Stimulated activated naive B cell treated with anti-CD40 and anti-IgM and Interleukin-4, amounts not matched to agents 10 μg/mL and 1 μg/mL and 100 μg/mL, for 72 hours (primary cell): ENCODE measurements at regions not wholly inside any gene's neighbourhood (a gene's known extent, or its start where the extent isn't known, plus 50 kb on each side); places are given as distances from the start of the nearest gene placed in this dataset.

ENCODE experiments used
- ATAC-seq, 2 donors: fragments of 150-1000 bp; cut with Tn5 transposase; replicated peaks; 2 replicates each; pipeline ENCODE4 v1.10.0; 2021; ENCODE audit warnings: moderate library complexity in 1 of 2
- DNase-seq: peaks from one replicate; pipeline ENCODE4 v3.0.0; 2021
- H3K27ac Mint-ChIP-seq: one replicate; pipeline ENCODE4 v1.8.0; 2022; ENCODE audit warnings: mild to moderate bottlenecking, mixed read lengths
- H3K27me3 Mint-ChIP-seq, 2 donors: one replicate each; pipeline ENCODE4 v1.8.0; 2022; ENCODE audit warnings: mixed read lengths in 2 of 2
- H3K36me3 Mint-ChIP-seq, 2 donors: one replicate each; pipeline ENCODE4 v1.8.0; 2022; ENCODE audit warnings: mixed read lengths in 2 of 2, mild to moderate bottlenecking in 1 of 2
- H3K4me1 Mint-ChIP-seq, 2 donors: one replicate each; pipeline ENCODE4 v1.8.0; 2022; ENCODE audit warnings: mixed read lengths in 2 of 2, mild to moderate bottlenecking in 1 of 2
- H3K4me3 Mint-ChIP-seq, 2 donors: one replicate each; pipeline ENCODE4 v1.8.0; 2022; ENCODE audit warnings: mild to moderate bottlenecking in 2 of 2, mixed read lengths in 2 of 2, moderate library complexity in 1 of 2
- H3K9me3 Mint-ChIP-seq, 2 donors: one replicate each; pipeline ENCODE4 v1.8.0; 2022; ENCODE audit warnings: mixed read lengths in 2 of 2, mild to moderate bottlenecking in 1 of 2

GRCh38 chr4:142984871-142985585 is 138.9 kb upstream of the INPP4B start:
- DNase-seq = no peak
- no peak overlapping the region for H3K4me3 Mint-ChIP-seq
- H3K27ac Mint-ChIP-seq = no peak overlapping the region
- no peak for ATAC-seq
- peaks cover 5 to 6% of the 10 kb centered on the region in 2 donors for H3K9me3 Mint-ChIP-seq
- H3K36me3 Mint-ChIP-seq = no peaks in the 10 kb centered on the region
- peaks cover 2 to 11% of the 10 kb centered on the region in 2 donors for H3K27me3 Mint-ChIP-seq
- H3K4me1 Mint-ChIP-seq = no peaks in the 10 kb centered on the region

DNA sequence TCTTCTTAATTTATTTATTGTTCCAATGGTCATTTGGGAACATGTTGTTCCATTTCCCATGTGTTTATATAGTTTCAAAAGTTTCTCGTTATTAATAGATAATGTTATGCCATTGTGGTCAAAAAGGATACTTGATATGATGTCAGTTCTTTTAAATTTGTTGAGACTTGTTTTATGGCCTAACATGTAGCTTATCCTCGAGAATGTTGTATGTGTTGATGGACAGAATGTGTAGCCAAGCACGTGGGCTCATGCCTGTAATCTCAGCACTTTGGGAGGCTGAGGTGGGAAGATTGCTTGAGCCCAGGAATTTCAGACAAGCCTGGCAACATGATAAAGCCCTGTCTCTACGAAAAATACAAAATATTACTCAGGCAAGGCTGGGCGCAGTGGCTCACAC is 168.5 kb upstream of the USP38 start:
- no peak for DNase-seq
- Mint-ChIP-seq H3K4me1 (peaks cover 0 to 6% of the 10 kb centered on the region in 2 donors), H3K36me3 (no peaks in the 10 kb centered on the region), H3K9me3 (peaks cover 6 to 9% of the 10 kb centered on the region in 2 donors), H3K27ac (no peak overlapping the region), H3K27me3 (peaks cover 7 to 8% of the 10 kb centered on the region in 2 donors), H3K4me3 (no peak overlapping the region)
- no peak for ATAC-seq

GRCh38 chr4:143017210-143017609 is 167.5 kb upstream of the USP38 start:
- peaks cover 4 to 9% of the 10 kb centered on the region in 2 donors for H3K9me3 Mint-ChIP-seq
- H3K27me3 Mint-ChIP-seq = peaks cover 7 to 8% of the 10 kb centered on the region in 2 donors
- ATAC-seq = no peak
- H3K27ac Mint-ChIP-seq = no peak overlapping the region
- no peaks in the 10 kb centered on the region for H3K36me3 Mint-ChIP-seq
- DNase-seq = no peak
- peaks cover 0 to 6% of the 10 kb centered on the region in 2 donors for H3K4me1 Mint-ChIP-seq
- H3K4me3 Mint-ChIP-seq = no peak overlapping the region

- Mint-ChIP-seq H3K4me3 (no peak overlapping the region), H3K4me1 (peaks cover 0 to 10% of the 10 kb centered on the region in 2 donors), H3K36me3 (no peaks in the 10 kb centered on the region), H3K27ac (no peak overlapping the region), H3K9me3 (peaks cover 4 to 9% of the 10 kb centered on the region in 2 donors), H3K27me3 (peaks cover 7 to 8% of the 10 kb centered on the region in 2 donors)
- ATAC-seq = no peak
- no peak for DNase-seq
Measured at GRCh38 chr4:143019351-143019750, 165.4 kb upstream of the USP38 start.

GRCh38 chr4:143021384-143021783 is 163.3 kb upstream of the USP38 start:
- Mint-ChIP-seq H3K9me3 (no peaks in the 10 kb centered on the region), H3K4me1 (peaks cover 0 to 10% of the 10 kb centered on the region in 2 donors), H3K36me3 (no peaks in the 10 kb centered on the region), H3K27me3 (peaks cover 0 to 4% of the 10 kb centered on the region in 2 donors), H3K4me3 (no peak overlapping the region), H3K27ac (no peak overlapping the region)
- ATAC-seq (peak; percentile 61 to 71), DNase-seq (no peak)

DNA sequence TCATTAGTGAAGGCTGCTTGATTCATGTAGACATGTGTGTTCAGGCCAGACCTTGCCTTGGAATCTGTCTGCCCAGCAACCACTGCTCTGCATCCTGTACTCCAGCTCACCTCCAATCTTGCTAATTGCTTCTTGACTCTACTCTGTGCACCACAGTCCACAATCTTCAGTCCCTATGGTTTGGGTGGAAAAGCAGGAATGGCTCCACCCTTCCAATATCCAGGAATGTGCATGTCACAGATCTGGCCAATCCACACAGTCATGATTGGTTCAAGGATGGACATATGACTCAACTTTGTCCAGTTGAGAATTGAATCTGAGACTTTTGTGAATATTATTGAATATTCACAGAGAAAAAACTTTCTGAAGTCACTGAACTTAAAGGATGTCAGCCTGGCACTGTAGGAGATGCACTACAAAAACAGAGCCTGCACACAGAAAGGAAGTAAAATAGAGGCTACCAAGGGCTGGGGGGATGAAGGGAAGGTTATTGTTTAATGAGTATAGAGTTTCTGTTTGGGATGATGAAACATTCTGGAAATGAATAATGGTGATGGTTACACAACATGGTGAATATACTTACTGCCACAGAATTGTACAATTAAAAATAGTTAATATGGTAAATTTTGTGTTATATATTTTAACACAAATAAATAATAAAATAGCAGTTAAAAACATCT is 161.3 kb upstream of the USP38 start:
- Mint-ChIP-seq H3K9me3 (peaks cover 0 to 1% of the 10 kb centered on the region in 2 donors), H3K4me1 (peaks cover 0 to 10% of the 10 kb centered on the region in 2 donors), H3K4me3 (no peak overlapping the region), H3K27ac (no peak overlapping the region), H3K27me3 (peaks cover 0 to 6% of the 10 kb centered on the region in 2 donors), H3K36me3 (no peaks in the 10 kb centered on the region)
- no peak for DNase-seq
- ATAC-seq = no peak

- peak; percentile 53 to 67 for ATAC-seq
- Mint-ChIP-seq H3K9me3 (peaks cover 10 to 14% of the 10 kb centered on the region in 2 donors), H3K4me1 (peaks cover 0 to 10% of the 10 kb centered on the region in 2 donors), H3K4me3 (no peak overlapping the region), H3K36me3 (peaks cover 0 to 3% of the 10 kb centered on the region in 2 donors), H3K27me3 (peaks cover 6 to 14% of the 10 kb centered on the region in 2 donors), H3K27ac (no peak overlapping the region)
- no peak for DNase-seq
Measured at GRCh38 chr4:143025081-143025704, 159.5 kb upstream of the USP38 start.

DNA sequence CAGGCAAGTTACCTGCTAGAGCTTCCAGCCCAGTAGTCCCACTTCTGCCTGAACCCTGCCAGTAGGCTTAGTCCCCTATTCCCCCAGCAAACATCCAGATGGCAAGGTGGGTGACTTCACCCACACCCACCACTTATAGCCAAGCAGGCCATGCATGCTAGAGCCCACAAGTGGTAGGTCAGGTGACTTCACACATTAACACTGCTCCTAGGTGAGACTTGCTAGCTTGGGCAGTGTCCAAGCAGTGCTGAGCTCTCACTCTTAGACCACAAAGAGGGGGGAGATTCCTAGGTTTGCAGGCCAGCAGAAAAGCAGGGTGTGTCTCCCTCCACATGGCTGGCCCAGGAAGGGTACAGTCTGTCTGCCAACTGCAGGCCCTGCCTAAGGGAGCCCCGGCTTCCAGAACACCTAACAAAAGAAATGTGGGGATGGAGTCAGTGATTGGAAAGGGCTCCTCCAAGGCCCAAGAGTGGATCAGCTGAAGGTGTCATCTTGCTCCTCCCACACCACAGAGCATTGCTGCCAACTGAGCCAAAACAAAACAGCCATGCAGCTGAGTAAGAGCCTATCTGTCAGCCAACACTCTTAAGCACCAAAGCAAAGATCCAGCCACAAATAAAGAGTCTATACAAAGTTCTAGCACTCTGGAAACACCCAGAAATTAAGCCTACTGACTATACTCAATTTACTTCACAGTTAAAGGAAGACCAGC is 158.1 kb upstream of the USP38 start:
- Mint-ChIP-seq H3K36me3 (peaks cover 0 to 3% of the 10 kb centered on the region in 2 donors), H3K4me1 (peaks cover 0 to 4% of the 10 kb centered on the region in 2 donors), H3K27me3 (peaks cover 6 to 15% of the 10 kb centered on the region in 2 donors), H3K4me3 (no peak overlapping the region), H3K9me3 (peaks cover 11 to 14% of the 10 kb centered on the region in 2 donors), H3K27ac (no peak overlapping the region)
- ATAC-seq (peak in 1 of 2 donors; percentile 14), DNase-seq (no peak)

DNA sequence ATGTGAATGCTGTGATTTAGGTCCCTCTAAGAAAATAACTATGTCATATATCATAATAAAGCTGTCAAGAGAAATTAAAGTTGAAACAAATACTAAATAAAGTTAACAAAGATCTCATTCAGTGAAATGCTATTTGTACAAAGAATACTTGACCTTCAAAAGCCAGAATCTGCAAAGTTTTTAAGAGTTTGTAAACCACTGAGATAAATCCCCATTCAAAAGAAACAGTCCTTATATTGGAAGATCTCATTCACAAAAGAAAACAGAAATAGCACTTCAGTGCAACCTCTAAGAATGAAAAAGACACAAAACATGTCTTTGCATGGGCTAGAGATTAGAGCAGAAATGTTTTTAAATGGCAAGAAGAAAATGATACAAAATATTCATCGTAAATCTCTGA is 149.1 kb upstream of the USP38 start:
- H3K36me3 Mint-ChIP-seq = no peaks in the 10 kb centered on the region

DNA sequence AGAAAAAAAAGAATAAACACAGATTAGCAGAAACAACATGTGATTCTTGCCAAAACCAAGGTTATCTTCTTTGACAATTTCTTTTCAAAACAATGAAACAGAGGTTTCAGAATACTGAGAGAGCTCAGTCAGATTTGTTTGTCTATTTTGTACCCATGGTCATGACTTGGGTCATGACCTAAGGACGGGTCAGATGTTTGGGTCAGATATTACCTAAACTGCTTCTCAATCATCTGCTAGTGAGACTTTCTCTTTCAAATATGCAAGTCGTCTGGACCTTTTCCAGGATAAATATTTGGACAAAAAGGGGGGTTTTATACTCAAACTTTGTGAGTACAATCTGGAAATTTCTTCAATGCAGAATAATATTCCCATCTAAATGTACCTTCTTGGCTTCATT is 148.3 kb upstream of the USP38 start:
- H3K36me3 Mint-ChIP-seq = no peaks in the 10 kb centered on the region
- no peak for ATAC-seq
- DNase-seq = no peak
- no peak overlapping the region for H3K4me3 Mint-ChIP-seq
- no peaks in the 10 kb centered on the region for H3K4me1 Mint-ChIP-seq
- H3K27ac Mint-ChIP-seq = no peak overlapping the region
- H3K9me3 Mint-ChIP-seq = peaks cover 0 to 2% of the 10 kb centered on the region in 2 donors
- H3K27me3 Mint-ChIP-seq = peaks cover 0 to 3% of the 10 kb centered on the region in 2 donors

More for the DNA sequence above, 149.1 kb upstream of the USP38 start:
- ATAC-seq = no peak
- H3K9me3 Mint-ChIP-seq = peaks cover 0 to 3% of the 10 kb centered on the region in 2 donors
- no peak overlapping the region for H3K27ac Mint-ChIP-seq
- H3K27me3 Mint-ChIP-seq = peaks cover 0 to 7% of the 10 kb centered on the region in 2 donors
- H3K4me1 Mint-ChIP-seq = no peaks in the 10 kb centered on the region
- no peak overlapping the region for H3K4me3 Mint-ChIP-seq
- no peak for DNase-seq

DNA sequence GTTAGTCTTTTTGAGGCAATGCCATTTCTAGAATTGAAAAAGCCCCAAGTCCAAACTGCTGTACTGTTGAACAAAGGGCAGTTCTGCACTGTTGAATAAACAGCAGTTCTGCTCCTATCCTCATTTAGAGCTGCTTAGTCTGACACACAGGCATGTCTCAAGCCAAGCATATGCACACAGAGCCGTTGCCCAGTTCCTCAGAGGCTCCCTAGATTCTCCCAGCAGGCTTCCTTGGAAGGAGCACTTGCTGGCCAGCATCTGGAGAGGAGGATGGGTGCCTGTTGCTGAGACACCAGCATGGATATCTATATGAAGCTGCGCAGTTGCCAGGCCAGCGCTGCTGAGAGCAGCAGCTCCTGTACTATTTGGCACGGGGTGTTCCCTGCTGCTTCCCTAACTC is 138.3 kb upstream of the USP38 start:
- DNase-seq (no peak), ATAC-seq (no peak)
- no peaks in the 10 kb centered on the region for H3K27me3 Mint-ChIP-seq
- H3K36me3 Mint-ChIP-seq = no peaks in the 10 kb centered on the region
- H3K27ac Mint-ChIP-seq = no peak overlapping the region
- H3K9me3 Mint-ChIP-seq = no peaks in the 10 kb centered on the region
- no peak overlapping the region for H3K4me3 Mint-ChIP-seq
- no peaks in the 10 kb centered on the region for H3K4me1 Mint-ChIP-seq

DNA sequence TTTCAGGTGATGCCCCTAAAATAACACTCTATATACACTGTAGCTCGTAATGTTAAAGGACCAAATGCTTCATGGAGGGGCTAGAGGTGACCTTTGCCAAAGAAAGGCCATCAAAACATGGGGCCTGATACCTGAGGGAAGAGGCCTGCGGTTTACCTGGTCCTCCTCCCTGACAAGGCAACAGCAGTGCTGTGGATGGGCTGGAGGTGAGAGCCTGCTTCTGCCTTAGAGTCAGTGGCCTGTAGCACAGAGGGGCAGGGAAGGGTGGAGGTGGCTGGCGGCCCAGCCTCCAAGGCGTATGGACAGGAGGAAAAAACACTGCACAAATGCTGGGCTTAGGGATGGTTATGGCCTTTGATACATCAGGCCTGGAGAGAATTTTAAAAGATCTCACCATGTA is 137.8 kb upstream of the USP38 start:
- Mint-ChIP-seq H3K27ac (no peak overlapping the region), H3K4me1 (no peaks in the 10 kb centered on the region), H3K9me3 (no peaks in the 10 kb centered on the region), H3K36me3 (no peaks in the 10 kb centered on the region), H3K27me3 (no peaks in the 10 kb centered on the region), H3K4me3 (no peak overlapping the region)
- DNase-seq (no peak), ATAC-seq (no peak)

DNA sequence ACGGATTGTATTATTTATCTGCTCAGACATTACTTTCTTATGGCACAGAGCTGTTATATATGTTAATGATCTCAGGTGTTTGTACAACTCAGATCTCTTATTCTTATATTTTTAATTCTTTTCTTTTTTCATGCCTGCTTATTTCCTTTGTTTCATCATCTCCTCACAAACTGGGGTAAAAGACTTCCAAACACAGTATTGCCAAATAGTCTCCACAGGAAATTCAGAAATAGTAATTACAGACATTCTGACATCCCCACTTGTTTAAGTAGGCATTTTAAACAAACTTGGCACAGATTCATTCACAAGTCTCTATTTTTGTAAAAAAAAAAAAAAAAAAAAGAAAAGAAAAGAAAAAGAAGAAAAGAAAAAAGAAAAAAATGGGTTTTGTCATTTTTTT is 129.7 kb upstream of the USP38 start:
- Mint-ChIP-seq H3K4me1 (no peaks in the 10 kb centered on the region), H3K27ac (no peak overlapping the region), H3K36me3 (no peaks in the 10 kb centered on the region), H3K27me3 (peaks cover 0 to 9% of the 10 kb centered on the region in 2 donors), H3K4me3 (no peak overlapping the region), H3K9me3 (peaks cover 0 to 11% of the 10 kb centered on the region in 2 donors)
- DNase-seq (no peak), ATAC-seq (no peak)

DNA sequence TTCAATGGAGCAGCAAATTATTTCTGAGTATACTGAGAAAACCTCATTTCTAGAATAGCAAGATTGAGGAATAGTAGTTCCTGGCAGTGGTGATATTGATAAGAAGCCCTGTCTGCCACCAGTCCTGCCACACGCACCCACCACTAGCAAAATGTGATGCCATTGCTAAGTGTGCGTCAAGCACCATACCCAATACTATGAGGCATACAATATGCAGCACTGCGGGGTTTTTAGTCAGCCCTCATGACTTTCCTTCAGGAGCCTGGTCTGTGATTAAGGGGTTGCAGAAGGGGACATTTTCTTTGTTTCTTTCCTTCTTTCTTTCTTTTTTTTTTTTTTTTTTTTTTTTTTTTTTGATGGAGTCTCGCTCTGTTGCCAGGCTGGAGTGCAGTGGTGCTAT is 128.7 kb upstream of the USP38 start:
- ATAC-seq (no peak), DNase-seq (no peak)
- H3K4me1 Mint-ChIP-seq = no peaks in the 10 kb centered on the region
- H3K9me3 Mint-ChIP-seq = peaks cover 0 to 11% of the 10 kb centered on the region in 2 donors
- no peak overlapping the region for H3K27ac Mint-ChIP-seq
- no peak overlapping the region for H3K4me3 Mint-ChIP-seq
- no peaks in the 10 kb centered on the region for H3K36me3 Mint-ChIP-seq
- H3K27me3 Mint-ChIP-seq = peaks cover 0 to 9% of the 10 kb centered on the region in 2 donors
